HG03135 (cell line): ENCODE measurements at regions not wholly inside any gene's neighbourhood (a gene's known extent, or its start where the extent isn't known, plus 50 kb on each side); places are given as distances from the start of the nearest gene placed in this dataset.
"Not testable (repeated sequence)": the region's sequence is repeated elsewhere in the genome, so short reads cannot be mapped to it uniquely, and the experiment has no call there.

Experiments used
- ATAC-seq: cut with Tn5 transposase; IDR thresholded peaks from one replicate; pipeline ENCODE4 v1.9.1; 2021; ENCODE audit warnings: mild to moderate bottlenecking, moderate library complexity; ENCODE audit not compliant: unreplicated experiment

DNA sequence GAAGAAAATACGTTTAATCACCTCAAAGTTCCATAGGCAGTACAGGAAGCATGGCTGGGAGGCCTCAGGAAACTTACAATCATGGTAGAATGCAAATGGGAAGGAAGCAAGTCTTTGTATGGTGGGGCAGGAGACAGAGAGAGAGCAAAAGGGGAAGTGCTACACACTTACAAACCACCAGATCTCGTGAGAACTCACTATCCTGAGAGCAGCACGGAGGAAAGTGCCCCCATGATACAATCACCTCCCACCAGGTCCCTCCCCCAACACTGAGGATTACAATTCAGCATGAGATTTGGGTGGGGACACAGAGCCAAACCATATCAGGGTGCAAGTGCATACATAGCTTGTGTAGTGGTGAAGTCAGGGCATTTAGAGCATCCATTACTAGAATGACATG is 92.3 kb upstream of the ANKRD10 start:
- ATAC-seq = peak; percentile 57

DNA sequence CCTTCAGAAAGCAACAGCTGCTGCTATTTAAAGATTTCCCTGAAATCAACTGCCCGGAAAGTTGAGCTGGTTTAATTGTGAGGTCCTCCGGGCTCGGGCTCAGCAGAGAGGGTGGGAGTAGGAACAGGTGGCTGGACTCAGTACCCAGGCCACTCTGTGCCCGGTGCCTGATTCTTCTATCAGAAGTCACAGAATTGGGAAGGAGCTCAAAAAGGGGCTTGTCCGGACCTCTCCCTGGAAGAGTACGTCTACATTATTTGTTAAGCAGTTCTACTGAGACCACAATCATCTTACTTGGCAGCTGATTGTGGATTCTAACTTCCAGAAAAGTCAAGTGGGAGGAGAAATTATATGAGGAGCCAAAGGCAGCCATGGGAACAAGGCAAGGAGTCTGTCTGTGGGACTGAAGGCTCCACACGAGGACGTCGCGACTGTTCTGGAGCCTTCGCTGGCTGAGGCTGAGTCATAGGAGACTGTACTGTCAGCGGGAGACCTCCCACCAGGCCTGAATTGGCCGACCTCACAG is 91.7 kb upstream of the ANKRD10 start:
- no peak for ATAC-seq

DNA sequence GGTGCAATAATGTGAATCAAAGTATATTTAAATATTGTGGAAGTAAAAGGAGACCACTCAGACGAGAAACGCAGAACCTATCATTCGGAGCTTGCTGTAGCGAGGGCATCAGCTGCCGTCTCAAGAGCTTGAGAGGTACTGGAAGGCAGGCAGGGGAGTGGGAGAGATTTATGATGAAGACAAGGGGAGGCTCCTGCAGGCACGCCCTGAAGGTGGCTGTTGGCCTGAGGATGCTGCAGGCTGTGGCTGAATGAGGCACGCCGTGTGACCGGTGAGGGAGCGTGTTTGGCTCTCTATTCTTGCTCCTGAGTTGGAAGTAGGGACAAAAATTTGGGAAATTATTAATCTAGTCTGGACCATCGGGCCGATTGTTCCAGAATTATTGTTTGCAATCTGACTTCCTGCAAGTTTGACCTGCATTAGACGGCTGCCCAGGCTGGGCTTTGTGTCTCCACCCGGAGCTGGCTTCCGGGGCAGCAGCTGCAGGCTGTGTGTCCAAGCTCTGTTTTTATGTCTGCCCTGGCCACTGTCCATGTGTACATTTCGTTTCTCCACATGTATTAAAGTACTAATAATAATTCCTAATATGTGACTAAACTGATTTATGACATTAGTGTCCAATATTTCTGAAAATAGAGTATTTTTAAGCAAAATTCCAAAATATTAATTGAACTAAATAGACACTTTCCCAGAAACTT is 91.1 kb upstream of the ANKRD10 start:
- ATAC-seq = no peak

DNA sequence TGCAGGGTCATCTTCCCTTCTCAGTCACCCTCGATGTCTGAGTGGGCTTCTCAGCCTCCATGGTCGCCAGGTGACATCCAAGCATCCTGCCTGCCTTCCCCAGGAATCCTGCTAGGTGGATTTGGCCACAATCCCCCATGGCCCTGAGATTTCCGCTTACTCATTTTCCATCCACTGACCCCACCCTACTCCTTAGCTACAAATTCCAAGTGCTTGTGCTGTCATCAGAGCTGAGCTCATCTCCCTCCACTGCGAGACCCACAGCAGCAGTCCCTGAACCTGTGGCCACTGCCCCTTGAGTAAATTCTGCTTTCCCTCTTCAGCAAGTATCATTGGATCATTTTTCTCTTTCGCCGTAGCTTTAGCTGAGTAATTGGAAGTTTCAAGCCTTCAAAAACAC is 90.5 kb upstream of the ANKRD10 start:
- no peak for ATAC-seq

DNA sequence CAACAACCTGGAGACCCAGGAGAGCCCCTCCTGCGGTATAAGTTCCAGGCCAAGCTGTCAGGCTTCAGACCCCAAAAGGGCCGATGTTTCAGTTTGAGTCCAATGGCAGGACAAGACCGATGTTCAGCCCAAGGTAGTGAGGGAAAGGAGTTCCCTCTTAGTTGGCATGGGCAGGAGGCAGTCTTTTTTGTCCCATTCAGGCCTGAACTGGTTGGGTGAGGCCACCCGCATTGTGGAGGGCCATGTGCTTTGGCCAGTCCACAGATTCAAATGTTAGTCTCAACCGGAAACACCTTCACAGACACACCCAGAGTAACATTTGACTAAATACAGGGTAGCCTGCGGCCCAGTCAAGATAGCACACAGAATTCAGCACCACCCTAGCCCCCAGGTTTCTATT is 89.6 kb upstream of the ANKRD10 start:
- ATAC-seq = no peak

DNA sequence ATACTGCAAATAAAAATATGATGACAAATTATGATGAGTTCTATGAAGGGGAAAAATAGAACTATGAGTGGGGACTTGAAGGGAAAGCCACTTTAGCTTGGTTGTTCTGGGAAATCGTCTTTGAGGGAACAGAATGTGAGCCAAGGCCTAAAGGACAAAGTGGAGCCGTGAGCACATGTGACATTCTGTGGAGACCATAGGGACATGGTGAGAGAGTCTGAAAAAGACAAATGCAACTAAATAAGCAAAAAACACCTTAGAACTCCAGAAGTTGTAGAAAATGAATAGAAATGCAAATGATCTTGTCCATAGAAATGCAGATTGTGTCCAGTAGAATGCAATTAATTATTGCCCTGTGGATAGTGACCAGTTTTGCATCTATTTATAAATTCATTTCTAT is 86.8 kb upstream of the ANKRD10 start:
- ATAC-seq = no peak

DNA sequence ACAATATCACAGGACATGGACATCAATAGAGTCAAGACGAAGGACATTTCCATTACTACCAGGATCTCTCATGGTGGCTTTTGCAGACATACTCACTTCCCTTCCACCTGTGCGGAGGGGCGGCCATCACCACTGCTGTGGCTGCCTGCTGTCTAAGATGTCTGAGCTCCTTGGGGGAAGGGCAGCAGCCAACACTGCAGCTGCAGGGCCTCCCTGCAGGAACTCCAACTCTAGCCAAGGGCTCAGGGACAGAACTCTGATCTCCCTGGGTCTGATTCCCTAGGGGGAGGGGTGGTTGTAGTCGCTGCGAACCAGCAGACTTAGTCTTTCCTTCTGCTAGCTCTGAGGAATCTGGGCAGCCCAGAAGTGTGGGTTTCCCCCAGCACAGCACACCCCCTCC is 78.9 kb upstream of the ANKRD10 start:
- ATAC-seq = no peak

DNA sequence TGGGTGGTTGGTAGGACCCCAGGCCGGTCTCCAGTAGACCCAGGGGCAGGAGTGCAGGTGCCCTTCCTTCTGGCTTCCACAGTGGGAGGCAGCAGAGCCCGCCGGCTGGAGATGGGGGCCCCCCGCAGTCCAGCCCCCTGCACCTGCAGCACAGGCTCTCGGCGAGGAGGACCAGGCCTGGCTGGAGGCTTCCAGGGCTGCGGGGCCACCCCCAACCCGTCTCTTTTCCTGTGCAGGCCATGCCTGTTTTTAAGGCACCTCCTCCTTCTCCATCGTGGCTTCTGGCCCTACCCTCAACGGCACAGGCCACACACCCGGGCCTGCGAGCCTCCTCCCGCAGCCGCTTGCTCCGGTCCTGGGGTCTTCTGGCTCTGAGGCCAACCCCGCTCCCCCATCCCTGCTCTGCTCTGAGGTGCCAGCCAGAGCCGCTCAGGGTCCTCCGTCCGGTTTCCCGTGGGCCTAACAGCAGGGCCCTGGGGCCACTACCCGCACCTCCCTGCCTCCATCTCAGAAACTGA is 77.2 kb upstream of the ANKRD10 start:
- ATAC-seq = no peak

DNA sequence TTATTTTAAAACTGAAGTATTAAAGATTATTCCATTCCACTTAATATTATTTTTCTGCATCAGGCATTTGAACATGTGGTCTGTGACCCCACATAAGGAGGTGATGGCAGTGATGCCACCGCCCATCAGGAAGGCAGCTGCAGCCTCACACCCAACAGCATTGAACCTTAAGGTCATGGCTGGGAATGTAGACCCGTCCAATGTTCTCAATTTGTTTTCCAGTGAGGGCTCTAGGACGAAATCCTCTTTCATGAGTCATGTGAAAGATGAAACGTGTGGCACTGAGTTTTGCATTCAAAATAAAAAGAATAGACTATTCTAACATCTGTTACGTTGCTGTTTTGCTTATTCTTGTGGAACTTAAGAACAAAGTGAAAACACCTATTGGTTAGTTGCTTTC is 74.5 kb upstream of the ANKRD10 start:
- no peak for ATAC-seq

DNA sequence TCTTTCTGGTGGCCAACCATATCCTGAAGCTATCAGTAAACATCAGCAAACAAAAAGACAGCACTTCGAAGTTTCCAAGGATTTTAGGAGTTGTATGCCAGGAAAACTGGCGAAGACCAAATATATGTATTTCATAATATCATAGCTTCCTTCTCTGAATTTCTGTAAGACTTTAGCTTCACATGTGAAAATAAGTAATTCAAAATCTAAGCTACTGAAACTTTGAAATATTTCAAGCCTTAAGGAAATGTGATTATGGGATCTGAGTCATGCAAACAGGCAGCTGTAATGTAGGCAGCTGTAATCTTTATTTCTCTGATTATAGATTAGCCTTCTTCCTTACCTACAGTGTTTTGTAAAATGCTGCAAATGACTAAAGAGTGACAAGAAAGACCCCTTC is 70.7 kb upstream of the ANKRD10 start:
- no peak for ATAC-seq

DNA sequence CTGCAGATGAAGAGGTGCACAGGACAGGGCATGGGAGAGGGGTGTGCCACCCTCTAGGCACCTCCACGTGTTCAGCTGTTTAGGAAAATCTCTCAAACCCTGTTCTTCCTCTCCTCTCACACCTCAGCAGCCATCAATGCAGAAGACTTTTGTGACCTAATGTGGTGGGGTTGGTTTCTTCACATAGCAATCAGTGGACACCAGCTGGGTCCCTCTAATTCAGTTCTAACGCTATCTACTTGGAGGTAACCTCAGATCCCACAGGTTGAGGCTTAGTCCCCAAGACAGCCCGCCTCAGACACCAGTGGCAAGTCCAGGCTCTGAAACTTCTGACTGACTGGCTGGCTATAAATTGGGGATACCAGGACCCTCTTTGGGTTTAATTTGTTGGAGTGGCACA is 69.9 kb upstream of the ANKRD10 start:
- no peak for ATAC-seq

DNA sequence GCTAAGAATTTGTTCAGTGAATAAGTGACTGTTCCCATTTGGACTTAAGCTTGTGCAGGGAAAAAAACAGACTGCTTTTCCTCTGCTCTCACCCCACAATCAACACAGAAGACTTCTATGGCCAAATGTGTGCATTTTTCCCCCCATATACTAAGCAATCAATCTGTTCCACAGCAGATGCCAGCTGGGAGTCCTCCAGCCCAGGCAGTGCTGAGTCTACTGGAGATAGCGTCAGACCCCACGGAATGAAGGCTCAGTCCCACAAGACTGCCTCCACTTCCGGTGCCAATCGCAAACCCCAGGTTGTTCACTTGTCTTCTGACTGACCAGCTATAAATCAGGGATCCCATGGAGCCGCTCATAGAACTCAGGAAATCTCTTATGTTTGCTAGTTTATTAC is 69.5 kb upstream of the ANKRD10 start:
- no peak for ATAC-seq

DNA sequence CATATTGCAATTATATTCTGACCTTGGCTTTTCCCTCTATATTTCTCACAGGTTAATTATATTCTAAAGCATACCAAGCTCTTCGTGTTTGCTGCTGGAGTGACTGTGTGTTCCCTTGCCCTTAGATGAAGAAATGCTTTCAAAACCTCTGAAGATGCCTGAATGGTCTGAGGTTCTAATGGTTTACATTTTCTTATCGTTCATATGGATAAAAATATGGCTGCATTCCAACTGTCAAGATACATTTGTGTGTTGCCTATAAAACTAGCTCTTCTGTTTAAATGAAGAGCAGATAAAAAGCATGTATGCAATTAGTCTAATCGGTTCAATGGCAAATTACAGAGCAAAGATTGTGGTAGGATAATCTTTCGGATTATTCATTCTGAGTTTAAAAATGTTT is 68.4 kb upstream of the ANKRD10 start:
- no peak for ATAC-seq

DNA sequence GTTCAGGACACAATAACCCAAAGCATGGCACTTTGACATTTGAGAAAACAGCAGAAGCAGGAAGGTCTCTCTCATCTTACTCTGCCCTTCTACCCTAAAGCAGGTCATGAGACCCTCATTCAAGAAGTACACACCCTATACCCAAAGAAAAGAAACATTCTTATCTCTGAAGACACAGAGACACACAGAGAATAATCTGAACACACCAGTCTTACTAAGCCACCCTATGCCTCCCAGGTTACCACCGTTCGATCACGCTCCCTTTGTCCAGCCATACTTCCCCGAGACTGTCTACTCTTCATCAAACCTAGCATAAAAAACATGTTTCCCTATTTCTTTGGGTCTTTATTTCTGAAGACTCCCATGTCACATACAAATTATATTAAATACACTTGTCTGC is 66.5 kb upstream of the ANKRD10 start:
- no peak for ATAC-seq

DNA sequence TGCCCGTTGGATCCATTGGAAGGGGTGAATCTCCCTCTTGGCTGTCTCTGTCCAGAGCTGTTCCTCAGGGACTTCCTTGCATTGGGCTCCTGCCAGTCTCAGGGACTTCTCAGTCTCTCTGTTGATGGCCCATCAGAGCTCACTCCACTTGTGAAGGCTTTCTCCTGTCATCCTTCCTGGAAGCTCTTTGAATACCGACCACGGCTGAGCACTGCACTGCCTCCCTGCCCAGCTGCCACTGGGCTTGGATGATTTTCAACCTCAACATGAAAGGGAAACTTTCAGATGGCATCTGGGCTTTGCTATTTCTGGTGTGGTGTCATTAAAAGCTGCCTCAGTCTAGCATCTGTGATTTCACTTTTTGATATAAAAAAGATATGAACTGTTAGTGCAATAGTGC is 66.1 kb upstream of the ANKRD10 start:
- no peak for ATAC-seq

DNA sequence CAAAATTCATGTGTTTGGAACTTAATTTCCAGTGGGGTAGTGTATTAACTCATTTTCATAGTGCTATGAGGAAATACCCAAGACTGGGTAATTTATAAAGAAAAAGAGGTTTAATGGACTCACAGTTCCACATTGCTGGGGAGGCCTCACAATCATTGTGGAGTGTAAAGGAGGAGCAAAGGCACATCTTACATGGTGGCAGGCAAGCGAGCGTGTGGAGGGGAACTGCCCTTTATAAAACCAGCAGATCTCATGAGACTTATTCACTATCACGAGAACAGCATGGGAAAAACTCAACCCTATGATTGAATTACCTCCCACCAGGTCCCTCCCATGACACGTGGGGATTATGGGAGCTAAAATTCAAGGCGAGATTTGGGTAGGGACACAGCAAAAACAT is 64.3 kb upstream of the ANKRD10 start:
- ATAC-seq = not testable (repeated sequence)

DNA sequence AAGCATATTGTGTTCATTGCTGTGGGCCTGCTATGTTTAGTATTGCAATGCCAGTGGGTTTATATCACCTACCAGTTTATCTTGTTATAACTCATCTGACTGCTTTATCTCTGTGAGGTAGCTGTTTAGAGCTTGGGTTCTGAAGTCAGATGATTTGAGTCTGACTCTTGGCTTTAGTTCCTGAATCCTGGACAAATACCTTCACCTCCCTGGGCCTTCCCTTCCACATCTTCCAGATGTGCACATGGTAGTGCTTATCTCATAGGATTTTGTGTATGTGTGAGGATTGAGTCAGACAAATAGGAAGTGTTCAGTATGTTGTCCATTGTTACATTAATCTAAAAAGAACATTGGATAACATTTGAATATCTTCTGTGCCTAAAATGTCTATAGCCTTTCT is 63.5 kb upstream of the ANKRD10 start:
- no peak for ATAC-seq

DNA sequence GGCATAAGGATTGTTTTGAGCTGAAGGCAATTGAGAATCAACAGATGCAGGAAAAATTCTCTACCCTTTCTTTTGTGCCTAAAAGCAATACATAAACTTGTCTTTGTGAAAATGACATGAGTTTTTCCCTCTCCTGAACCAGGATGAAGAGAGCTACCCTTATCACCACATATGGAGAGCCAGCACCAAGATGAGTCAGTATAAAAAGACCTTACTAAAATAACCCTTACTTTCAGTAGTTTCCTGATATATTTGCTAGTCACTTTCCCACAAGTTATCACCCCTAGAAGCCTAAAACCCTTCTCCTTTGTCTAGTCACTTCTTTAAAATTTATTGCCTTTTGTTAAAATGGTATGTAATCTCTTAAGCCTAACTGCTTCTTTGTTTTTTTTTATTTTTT is 61.9 kb upstream of the ANKRD10 start:
- ATAC-seq = no peak

DNA sequence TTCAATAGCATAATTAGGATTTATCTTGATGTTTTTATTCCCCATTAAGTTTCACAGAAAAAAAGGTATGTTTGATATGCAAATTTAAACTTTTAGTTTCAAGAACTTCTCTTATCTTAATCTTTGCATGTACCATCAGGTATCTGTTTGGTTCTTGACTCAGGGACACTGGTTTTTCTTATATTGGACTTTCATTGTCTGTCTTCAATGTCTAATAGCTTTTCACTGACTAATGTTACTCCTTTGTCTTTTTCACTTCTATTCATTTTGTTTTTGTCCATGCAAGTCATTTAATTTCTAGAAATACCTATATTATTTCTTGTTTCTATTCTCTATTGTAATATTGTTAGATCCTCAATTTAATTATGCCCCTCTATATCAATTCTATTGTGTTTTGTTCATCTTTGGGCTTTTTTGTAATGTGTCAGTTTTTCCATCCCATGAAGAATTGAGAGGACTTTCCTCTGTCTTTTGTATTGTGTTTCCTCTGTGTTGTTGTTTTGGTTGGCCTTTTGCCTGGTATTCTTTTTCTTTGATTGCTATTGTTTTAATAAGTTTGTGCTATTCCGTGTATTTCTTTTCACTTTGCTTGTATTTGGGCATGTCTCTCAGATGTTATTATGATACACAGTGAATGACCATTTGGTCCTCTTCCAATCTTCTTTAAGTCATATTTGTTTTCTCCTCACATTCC is 58.3 kb upstream of the ANKRD10 start:
- ATAC-seq = no peak

DNA sequence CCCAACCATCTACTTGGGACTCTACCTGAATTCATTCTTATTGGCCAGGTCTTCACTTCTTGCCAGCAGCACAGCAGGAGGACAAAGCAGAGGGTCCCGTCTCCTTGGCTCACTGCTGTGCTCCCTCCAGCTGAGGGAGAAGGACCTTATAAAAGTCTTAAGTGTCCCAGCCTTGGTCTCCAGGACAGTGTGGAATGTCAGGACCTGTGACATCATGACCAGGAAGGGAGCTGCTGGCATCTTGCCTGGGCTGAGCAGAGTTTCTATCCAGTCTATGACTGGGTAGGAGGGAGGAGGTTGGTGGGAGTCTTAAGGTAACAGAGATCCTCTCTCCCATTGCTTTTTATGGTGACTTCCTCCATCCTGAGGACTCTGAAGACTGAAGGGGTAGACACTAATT is 56.6 kb upstream of the ANKRD10 start:
- ATAC-seq = no peak

DNA sequence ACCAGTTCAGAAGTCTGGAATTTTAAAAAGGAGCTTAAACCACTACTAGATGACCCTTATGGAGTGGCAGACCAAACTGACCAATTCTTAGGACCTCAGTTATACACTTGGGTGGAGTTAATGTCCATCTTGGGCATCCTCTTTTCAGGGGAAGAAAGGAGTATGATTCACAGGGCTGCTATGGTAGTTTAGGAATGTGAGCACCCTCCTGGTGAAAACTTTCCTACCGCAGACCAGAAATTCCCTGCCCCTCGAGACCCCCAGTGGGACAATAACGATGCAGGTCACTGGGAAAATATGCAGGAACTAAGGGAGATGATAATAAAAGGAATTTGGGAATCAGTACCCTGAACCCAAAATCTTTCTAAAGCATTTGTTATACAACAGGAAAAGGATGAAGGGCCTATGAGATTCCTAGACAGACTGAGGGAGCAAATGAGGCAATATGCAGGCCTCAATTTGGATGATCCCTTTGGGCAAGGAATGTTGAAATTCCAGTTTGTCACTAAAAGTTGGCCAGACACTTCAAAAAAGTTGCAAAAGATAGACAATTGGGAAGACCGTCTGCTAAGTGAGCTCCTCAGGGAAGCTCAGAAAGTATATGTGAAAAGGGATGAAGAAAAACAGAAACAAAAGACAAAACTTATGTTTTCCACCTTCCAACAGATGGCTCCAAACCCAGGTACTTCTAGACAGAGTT is 52.4 kb upstream of the ANKRD10 start:
- ATAC-seq = not testable (repeated sequence)

DNA sequence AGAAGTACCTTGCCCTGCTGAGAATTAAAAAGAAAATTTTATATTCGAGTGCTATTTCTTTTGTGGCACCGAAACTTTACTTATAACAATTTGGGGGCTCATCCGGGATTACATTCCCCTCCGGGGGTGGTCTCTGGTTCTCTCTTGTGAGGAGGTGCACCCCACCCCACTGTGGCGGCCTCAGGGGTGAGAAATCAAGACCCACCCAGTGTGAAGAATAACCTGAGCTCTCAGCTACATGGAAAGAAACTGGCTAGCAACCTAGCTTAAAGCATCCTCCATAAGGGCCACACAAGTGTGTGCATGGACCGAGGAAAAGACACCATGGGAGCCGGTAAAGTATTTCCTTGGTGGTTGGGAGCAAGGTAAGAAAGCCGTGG is 50.9 kb upstream of the ANKRD10 start:
- ATAC-seq = no peak
